ENCODE measurements at regions not wholly inside any gene's neighbourhood (a gene's known extent, or its start where the extent isn't known, plus 50 kb on each side); places are given as distances from the start of the nearest gene placed in this dataset.
A peak's percentile ranks its signal among the peaks of the same experiment; 100 is the strongest.
"Not testable (repeated sequence)": the region's sequence is repeated elsewhere in the genome, so short reads cannot be mapped to it uniquely, and the experiment has no call there.

DNA sequence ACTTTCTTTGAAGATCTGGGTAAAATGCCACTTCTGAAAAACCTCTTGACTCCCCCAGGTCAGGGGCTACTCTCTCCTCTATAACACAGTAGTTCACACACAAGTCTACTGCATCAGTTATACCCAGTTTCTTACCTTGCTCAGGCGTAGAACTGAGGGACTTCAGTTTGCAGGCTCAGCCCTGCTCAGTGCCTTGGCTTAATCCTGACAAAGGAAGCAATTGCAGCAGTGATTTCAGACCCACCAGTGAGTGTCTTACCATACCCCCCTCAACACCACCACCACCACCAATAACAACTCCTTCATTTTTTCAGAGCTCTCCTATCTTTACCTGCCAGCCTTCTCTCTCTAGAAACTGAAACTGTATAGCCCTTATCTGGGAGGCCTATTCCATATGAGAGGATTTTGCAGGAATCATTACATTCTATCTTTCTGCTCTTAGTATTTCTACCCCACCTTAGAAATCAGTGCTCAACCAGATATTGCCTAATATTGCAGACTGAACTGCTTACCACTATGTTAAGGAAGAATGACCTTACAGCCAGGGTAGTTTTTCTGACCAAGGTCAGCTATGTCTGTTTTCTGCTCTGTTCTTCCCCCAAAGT lies 105.5 kb upstream of the S1PR1 start:
- H3K4me3 ChIP-seq (ENCODE audit: control insufficient read depth, low read depth, low read length): no peak overlapping the region
- DNase-seq (ENCODE audit: low read depth): no peak
- TF ChIP-seq, protein P1, sequence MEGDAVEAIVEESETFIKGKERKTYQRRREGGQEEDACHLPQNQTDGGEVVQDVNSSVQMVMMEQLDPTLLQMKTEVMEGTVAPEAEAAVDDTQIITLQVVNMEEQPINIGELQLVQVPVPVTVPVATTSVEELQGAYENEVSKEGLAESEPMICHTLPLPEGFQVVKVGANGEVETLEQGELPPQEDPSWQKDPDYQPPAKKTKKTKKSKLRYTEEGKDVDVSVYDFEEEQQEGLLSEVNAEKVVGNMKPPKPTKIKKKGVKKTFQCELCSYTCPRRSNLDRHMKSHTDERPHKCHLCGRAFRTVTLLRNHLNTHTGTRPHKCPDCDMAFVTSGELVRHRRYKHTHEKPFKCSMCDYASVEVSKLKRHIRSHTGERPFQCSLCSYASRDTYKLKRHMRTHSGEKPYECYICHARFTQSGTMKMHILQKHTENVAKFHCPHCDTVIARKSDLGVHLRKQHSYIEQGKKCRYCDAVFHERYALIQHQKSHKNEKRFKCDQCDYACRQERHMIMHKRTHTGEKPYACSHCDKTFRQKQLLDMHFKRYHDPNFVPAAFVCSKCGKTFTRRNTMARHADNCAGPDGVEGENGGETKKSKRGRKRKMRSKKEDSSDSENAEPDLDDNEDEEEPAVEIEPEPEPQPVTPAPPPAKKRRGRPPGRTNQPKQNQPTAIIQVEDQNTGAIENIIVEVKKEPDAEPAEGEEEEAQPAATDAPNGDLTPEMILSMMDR (conservative IDR thresholded peaks at IDR 0.05; ENCODE audit: control insufficient read depth, insufficient read depth, low read depth, low read length): no peak

DNA sequence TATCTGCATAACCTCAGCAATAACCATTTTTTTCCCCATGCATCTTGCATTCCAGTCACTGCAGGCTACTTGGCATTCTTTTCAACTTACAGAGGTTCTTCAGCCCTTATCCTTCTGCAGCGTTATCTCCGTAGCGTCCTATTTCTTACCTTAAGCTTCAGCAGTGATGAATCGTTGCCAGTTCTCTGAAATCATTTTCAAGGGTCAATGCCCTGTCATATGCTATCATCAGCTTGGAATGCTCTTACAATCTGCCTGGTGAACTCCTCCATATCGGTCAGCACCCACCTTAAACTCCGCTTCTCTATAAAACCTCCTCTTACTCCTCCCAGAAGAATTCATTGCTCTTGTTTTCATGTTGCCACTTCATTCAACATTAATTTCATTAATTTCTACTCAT lies 105.1 kb upstream of the DPH5 start:
- DNase-seq (ENCODE audit: low read depth): peak; percentile 8
- no peak overlapping the region for H3K4me3 ChIP-seq (ENCODE audit: control insufficient read depth, low read depth, low read length)
- TF ChIP-seq, protein P1 (conservative IDR thresholded peaks at IDR 0.05; ENCODE audit: control insufficient read depth, insufficient read depth, low read depth, low read length): no peak

DNA sequence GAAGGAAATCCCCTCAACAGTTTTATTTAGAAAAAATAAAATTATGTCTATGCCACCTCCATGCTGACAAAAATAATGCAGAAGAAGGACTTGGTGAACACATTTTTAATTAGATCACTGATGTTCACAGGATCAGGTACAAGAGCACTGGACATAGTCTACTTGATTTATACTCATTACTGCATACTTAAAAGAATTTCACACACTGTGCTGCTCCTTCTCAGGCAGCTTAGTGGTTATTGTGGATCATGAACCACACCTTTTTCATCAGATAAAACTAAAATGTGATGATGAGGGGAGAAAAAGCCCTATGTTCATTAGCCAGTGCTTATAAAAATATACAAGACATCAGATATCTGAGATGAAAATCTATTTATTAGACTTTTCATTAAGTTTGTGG lies 103.3 kb upstream of the DPH5 start:
- no peak overlapping the region for H3K4me3 ChIP-seq (ENCODE audit: control insufficient read depth, low read depth, low read length)
- DNase-seq (ENCODE audit: low read depth): no peak
- TF ChIP-seq, protein P1 (conservative IDR thresholded peaks at IDR 0.05; ENCODE audit: control insufficient read depth, insufficient read depth, low read depth, low read length): no peak

DNA sequence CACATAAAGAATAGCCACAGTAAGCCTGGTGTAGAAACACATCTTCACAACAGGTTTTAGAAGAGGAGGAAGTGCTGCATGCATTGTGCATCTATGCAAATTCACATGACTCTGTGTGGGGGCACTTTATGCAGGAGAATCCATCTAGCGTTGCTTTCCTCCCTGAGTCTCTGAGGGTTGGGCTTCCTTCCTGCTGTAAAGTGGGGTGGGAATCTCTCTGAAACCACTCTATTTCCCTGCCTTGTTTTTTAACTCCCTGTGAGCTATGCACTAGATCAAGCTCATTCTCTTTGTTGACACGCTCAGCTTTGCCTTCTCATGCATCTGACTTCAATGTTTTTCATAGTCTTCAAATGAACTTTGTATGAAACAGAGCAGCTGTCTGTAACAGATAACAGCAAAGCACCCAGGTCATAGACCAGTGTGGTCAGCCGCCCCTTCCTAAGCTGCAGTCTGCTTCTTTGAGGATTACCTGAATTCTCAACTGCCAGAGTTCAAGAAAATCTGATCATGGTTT lies 102.7 kb upstream of the DPH5 start:
- TF ChIP-seq, protein P1 (conservative IDR thresholded peaks at IDR 0.05; ENCODE audit: control insufficient read depth, insufficient read depth, low read depth, low read length): no peak
- H3K4me3 ChIP-seq (ENCODE audit: control insufficient read depth, low read depth, low read length): no peak overlapping the region
- DNase-seq (ENCODE audit: low read depth): no peak

DNA sequence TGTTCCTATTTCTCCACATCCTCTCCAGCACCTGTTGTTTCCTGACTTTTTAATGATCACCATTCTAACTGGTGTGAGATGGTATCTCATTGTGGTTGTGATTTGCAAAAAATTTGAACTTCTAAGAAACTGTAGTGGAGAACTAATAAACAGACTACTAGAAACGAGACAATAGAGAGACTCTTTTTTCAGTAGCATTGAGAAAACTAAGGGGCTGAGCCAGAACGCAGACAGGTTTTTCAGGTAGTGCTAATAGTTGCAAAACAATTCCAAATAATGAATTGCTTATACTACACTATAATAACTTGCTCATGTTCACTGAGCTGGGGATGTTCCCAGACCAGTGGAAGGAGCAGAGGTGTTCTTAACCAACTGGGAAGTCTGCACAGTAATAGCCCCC lies 98.8 kb upstream of the DPH5 start:
- TF ChIP-seq, protein P1 (conservative IDR thresholded peaks at IDR 0.05; ENCODE audit: control insufficient read depth, insufficient read depth, low read depth, low read length): no peak
- H3K4me3 ChIP-seq (ENCODE audit: control insufficient read depth, low read depth, low read length): no peak overlapping the region
- no peak for DNase-seq (ENCODE audit: low read depth)

DNA sequence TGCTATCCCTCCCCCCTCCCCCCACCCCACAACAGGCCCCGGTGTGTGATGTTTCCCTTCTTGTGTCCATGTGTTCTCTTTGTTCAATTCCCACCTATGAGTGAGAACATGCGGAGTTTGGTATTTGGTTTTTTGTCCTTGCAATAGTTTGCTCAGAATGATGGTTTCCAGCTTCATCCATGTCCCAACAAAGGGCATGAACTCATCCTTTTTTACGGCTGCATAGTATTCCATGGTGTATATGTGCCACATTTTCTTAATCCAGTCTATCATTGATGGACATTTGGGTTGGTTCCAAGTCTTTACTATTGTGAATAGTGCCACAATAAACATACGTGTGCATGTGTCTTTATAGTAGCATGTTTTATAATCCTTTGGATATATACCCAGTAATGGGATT lies 98.3 kb upstream of the DPH5 start:
- not testable (repeated sequence) for H3K4me3 ChIP-seq (ENCODE audit: control insufficient read depth, low read depth, low read length); DNase-seq (ENCODE audit: low read depth)

DNA sequence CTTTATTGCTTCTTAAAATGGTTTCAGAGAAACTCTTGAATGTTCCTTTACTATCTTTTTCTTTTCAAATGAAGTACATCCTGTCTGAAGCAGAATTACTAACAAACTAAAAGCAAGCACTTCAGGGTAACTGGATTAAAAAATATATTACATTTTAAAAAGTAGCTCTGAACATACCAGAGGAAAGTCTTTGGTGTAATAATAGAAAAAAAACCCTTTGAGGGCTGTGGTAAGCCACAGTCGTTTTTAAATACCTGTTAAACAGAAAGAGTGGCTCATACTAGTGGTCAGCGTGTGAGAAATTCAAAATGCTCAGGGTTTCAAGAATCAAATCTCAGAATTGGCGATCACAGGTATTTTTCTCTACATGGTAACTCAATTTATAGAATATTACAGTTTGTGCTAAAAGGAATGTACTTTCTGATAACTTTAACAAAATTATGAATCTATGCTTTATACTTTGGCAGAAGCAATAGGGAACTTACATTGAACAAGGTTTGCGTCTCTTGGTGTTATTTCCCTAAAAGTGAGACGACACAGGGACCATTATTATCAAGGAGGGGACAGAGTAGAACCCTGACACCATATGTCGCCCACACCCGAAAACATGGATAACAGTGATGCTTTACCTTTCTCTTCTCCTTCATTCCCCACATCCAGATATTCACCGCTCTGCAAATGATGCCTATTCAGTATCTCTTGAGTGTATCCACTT lies 97.0 kb upstream of the DPH5 start:
- H3K4me3 ChIP-seq (ENCODE audit: control insufficient read depth, low read depth, low read length): no peak overlapping the region
- DNase-seq (ENCODE audit: low read depth): no peak
- TF ChIP-seq, protein P1 (conservative IDR thresholded peaks at IDR 0.05; ENCODE audit: control insufficient read depth, insufficient read depth, low read depth, low read length): no peak
